HFFc6 (cell line): ENCODE measurements at regions not wholly inside any gene's neighbourhood (a gene's known extent, or its start where the extent isn't known, plus 50 kb on each side); places are given as distances from the start of the nearest gene placed in this dataset.

Experiments used
- DNase-seq: peaks from one replicate; pipeline ENCODE4 v3.0.0-alpha.2; 2018
- H3K27ac Mint-ChIP-seq: 2 replicates; pipeline ENCODE4 v1.8.0; 2020; ENCODE audit warnings: mild to moderate bottlenecking, mixed read lengths
- H3K27me3 Mint-ChIP-seq: 2 replicates; pipeline ENCODE4 v1.8.0; 2021; ENCODE audit warnings: mild to moderate bottlenecking, moderate library complexity, mixed read lengths; ENCODE audit not compliant: insufficient read depth
- H3K36me3 Mint-ChIP-seq: 2 replicates; pipeline ENCODE4 v1.8.0; 2021; ENCODE audit warnings: low read depth, mixed read lengths
- H3K4me1 Mint-ChIP-seq: 2 replicates; pipeline ENCODE4 v1.8.0; 2020; ENCODE audit warnings: low read depth, mixed read lengths
- H3K4me3 Mint-ChIP-seq: 2 replicates; pipeline ENCODE4 v1.8.0; 2020; ENCODE audit warnings: mild to moderate bottlenecking, moderate library complexity, mixed read lengths
- H3K9me3 Mint-ChIP-seq: 2 replicates; pipeline ENCODE4 v1.8.0; 2020; ENCODE audit warnings: mild to moderate bottlenecking, mixed read lengths
- TF ChIP-seq, protein P1 (sequence below): fragments of 200-600 bp; sonication (generic); IDR thresholded peaks from 2 replicates; pipeline ENCODE4 v1.5.0; 2021; ENCODE audit warnings: antibody characterized with exemption, mild to moderate bottlenecking

DNA sequence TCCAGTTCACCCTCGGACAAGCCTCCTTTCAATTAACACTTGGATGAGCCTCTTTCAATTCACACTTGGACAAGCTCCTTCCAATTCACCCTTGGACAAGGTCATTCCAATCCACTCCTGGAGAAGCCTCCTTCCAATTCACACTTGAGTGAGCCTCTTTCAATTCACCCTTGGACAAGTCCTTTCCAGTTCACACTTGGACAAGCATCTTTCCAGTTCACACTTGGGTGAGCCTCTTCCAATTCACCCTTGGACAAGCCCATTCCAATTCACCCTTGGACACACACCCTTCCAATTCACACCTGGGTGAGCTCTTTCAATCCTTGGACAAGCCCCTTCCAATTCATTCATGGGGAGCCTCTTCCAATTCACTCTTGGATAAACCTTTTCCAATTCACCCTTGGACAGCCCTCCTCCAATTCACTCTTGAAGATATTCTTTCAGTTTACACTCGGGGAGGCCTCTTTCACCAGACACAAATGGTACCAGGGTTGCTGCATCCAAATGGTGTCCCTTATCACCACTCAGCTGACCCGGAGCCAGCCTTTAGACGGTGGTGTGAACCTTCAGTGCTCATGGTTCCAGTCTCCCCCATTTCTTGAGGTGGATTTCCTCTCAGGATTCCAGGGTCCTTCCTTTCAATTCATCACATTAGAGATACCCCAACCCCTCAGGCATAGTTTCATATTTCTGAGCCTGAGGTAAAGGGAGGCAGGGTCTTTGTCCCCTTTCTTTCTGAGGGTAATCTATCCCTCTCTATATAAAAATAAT is 183.6 kb downstream of the SH3BP4 start:
- peaks cover 6% of the 10 kb centered on the region for H3K4me1 Mint-ChIP-seq
- H3K36me3 Mint-ChIP-seq, result no peaks in the 10 kb centered on the region
- DNase-seq, result no peak
- H3K9me3 Mint-ChIP-seq, result no peaks in the 10 kb centered on the region
- no peak overlapping the region for H3K4me3 Mint-ChIP-seq
- peaks cover 15% of the 10 kb centered on the region for H3K27me3 Mint-ChIP-seq
- H3K27ac Mint-ChIP-seq, result no peak overlapping the region
- TF ChIP-seq, protein P1, sequence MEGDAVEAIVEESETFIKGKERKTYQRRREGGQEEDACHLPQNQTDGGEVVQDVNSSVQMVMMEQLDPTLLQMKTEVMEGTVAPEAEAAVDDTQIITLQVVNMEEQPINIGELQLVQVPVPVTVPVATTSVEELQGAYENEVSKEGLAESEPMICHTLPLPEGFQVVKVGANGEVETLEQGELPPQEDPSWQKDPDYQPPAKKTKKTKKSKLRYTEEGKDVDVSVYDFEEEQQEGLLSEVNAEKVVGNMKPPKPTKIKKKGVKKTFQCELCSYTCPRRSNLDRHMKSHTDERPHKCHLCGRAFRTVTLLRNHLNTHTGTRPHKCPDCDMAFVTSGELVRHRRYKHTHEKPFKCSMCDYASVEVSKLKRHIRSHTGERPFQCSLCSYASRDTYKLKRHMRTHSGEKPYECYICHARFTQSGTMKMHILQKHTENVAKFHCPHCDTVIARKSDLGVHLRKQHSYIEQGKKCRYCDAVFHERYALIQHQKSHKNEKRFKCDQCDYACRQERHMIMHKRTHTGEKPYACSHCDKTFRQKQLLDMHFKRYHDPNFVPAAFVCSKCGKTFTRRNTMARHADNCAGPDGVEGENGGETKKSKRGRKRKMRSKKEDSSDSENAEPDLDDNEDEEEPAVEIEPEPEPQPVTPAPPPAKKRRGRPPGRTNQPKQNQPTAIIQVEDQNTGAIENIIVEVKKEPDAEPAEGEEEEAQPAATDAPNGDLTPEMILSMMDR, result no peak

DNA sequence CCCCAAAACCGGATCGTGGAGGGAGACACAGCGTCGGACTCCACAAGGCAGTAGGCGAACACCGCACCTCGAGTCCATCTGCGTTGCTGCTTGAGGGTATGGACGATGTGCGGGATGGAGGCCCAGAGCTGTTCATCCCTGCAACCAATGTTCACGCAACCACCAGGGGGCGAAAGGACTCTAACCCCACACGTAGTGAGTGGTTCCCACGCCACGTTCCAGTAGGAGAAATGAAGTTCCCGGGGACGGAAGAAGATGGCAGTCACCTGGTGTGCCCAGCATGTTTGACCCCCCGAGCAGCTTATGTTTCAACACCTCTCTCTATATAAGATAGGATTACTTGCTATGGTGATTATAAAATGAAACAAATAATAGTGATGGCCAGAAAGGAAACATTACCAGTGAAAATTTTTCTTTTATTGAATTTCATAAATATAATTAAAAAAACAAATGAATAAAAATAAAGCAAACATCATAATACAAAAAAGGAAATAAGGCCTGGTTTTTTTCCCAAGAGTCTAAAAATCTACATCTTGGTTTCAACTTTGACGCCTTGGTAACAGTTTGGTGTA is 184.3 kb downstream of the SH3BP4 start:
- Mint-ChIP-seq H3K4me1 (peaks cover 6% of the 10 kb centered on the region), H3K36me3 (no peaks in the 10 kb centered on the region), H3K27ac (0 out of 2 replicates have a peak overlapping the region, but pooled peaks have one; percentile 23), H3K4me3 (peak overlapping the region; percentile 64), H3K9me3 (no peaks in the 10 kb centered on the region), H3K27me3 (peaks cover 15% of the 10 kb centered on the region)
- TF ChIP-seq, protein P1, result peak; percentile 96
- DNase-seq, result peak; percentile 77

DNA sequence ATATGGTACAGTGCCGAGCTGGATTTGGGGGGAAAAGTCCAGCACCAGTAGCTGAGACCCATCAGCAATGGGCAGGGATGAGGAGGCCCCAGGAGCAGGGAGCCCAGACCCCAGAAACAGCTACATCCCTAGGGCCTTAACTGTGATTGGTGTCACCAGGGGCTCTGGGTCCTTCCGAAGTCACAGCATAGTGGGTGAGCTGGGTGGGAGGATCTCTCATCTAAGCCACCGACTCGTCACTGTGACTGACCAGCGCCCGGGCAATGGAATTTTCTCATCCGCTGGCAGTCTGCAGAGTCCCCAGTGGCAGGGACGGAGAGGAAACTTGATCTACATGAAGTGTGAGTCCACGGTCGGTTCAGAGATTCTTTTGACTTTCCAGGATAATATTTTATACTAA is 186.5 kb downstream of the SH3BP4 start:
- Mint-ChIP-seq H3K36me3 (no peaks in the 10 kb centered on the region), H3K27ac (no peak overlapping the region), H3K9me3 (no peaks in the 10 kb centered on the region), H3K4me3 (no peak overlapping the region), H3K4me1 (peaks cover 6% of the 10 kb centered on the region), H3K27me3 (peaks cover 16% of the 10 kb centered on the region)
- TF ChIP-seq, protein P1, result no peak
- no peak for DNase-seq

DNA sequence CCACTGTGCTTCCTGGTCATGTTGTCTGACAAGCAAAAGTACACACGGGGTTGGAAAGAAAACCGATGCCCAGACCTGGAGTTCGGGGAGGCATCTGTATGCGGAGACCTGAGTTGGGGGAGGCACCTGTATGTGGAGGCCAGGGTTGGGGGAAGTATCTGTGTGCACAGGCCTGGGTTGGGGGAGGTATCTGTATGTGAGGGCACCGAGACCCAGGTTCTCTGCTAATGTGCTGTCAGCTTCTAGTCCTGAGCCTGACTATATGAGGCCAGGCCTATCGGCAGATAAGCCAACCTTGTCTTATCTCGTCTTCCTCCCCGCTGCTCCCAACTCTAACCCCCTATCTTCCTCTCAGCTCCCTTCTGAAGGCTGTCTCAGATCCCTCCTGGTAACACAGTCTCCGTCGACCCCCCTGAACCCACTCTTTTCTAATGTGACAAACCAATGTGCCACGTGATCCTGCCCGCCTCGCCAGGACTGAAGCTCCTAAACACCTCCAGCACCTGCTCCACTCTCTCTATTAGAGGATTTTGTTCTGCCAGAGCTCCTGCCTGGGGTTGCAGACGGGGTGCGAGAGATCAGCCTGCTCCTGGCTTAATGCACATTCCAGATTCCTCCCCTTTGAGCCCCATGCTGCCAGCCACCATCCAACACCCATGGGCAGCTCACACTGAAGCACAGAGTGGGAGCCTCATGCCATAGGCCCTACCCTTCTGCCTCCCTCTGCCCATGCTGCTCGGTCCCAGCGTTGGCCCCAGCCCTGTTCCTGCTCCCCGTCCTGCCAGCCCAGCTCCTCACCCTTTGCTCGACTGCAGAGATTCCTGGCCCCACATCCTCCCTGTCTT is 188.4 kb downstream of the SH3BP4 start:
- H3K9me3 Mint-ChIP-seq, result no peaks in the 10 kb centered on the region
- peaks cover 12% of the 10 kb centered on the region for H3K27me3 Mint-ChIP-seq
- TF ChIP-seq, protein P1, result no peak
- H3K36me3 Mint-ChIP-seq, result no peaks in the 10 kb centered on the region
- peaks cover 6% of the 10 kb centered on the region for H3K4me1 Mint-ChIP-seq
- H3K27ac Mint-ChIP-seq, result no peak overlapping the region
- H3K4me3 Mint-ChIP-seq, result no peak overlapping the region
- no peak for DNase-seq

DNA sequence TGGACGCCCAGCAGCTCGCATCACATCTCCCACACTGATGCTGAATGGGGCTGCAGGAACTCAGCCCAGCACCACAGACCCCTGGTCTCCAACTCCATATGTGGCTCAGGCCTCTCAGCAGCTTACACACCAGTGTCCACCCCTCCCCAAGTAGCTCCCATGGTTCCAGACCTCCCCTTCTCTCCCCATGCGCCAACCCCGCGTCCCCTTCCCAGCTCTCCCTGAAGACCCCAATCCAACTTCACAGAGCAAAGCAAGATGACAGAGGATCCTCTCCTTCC is 188.9 kb downstream of the SH3BP4 start:
- Mint-ChIP-seq H3K4me3 (no peak overlapping the region), H3K27ac (no peak overlapping the region), H3K27me3 (peaks cover 12% of the 10 kb centered on the region), H3K36me3 (no peaks in the 10 kb centered on the region), H3K9me3 (no peaks in the 10 kb centered on the region), H3K4me1 (peaks cover 6% of the 10 kb centered on the region)
- TF ChIP-seq, protein P1, result no peak
- no peak for DNase-seq
